GM21528 (cell line): ENCODE measurements at regions not wholly inside any gene's neighbourhood (a gene's known extent, or its start where the extent isn't known, plus 50 kb on each side); places are given as distances from the start of the nearest gene placed in this dataset.

Experiments used
- ATAC-seq: cut with Tn5 transposase; IDR thresholded peaks from one replicate; pipeline ENCODE4 v1.9.1; 2021; ENCODE audit warnings: mild to moderate bottlenecking, moderate library complexity; ENCODE audit not compliant: unreplicated experiment, low FRiP score

DNA sequence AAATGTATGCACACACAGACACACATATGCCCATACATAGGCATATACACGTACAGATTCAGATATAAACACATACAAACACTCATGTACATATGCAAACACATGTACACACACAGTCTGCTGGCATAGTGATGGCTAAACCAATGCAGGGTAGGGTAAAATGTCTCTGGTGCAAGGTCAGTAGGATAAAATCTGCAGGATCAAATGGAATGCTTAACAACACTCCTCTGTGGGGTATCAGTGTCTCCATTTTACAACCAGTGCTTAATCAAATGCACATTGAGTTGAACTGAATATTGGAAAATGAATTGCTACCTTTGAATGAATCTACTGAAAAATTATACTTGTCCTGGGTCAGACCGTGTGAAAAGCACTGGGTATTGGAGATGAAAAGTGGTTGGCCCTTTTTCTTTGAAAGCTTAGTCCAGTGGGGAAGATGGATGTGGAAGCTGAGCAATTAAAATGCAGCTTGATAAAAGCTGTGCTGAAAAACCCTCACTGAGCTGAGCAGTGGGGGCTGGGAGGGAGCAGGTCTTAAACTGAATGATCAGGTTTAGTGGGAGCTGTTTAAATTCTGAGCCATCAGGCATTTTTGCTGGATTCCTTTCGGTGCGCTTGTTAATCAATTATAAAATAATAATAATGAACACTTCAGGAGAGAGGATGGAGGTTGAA lies 314.7 kb downstream of the HAPSTR1 start:
- ATAC-seq: no peak

DNA sequence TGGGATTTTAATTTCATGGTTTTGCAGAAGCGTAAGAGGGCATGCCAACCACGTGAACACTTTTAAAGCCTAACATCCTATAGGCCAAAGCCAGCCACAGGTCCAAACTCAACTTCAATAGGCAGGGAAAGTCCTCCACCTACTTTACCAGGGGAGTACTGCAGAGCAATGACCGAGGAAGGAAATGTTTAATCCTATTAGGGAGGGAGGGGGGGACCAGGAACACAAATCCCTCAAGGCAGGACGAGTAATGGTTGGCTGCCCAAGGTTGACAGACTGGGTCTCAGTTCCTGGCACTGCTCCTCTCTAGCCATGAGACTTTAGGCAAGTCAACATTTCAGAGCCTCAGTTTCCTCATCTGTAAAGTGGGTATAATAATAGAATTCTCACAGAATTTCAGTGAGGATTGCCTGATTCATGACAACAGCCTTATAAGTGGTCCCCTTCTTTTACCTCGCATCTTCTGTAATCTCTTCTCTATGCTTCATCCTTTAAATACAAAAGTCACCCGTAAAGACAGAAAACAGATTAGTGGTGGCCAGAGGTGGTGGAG lies 315.8 kb downstream of the HAPSTR1 start:
- no peak for ATAC-seq

DNA sequence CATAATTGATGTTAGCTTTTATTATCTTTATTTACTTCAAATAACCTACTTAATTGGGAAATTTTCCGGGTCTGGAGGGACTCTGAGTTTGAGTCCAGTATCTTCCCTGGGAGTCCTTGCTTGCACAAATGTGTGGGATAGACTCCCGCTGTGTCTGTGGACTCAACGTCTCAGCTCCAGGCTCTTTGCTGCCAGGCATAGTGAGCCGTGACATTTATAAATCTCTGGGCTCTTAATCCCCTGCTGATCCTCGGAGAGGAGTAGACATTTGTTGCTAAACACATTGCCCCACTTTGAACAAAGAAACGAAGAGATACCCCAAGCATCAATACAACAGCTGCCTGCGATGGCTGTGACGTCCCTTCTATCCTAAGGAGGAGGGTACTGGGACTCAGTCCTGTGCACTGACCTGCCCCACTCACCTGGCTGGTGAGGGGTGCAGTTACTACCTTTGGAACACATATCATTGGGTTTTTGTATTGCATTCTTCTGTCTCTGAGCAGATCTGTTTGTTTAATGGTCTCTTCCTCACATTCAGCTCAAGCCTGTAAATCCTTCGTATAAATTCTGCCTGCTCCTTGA lies 316.9 kb downstream of the HAPSTR1 start:
- no peak for ATAC-seq

DNA sequence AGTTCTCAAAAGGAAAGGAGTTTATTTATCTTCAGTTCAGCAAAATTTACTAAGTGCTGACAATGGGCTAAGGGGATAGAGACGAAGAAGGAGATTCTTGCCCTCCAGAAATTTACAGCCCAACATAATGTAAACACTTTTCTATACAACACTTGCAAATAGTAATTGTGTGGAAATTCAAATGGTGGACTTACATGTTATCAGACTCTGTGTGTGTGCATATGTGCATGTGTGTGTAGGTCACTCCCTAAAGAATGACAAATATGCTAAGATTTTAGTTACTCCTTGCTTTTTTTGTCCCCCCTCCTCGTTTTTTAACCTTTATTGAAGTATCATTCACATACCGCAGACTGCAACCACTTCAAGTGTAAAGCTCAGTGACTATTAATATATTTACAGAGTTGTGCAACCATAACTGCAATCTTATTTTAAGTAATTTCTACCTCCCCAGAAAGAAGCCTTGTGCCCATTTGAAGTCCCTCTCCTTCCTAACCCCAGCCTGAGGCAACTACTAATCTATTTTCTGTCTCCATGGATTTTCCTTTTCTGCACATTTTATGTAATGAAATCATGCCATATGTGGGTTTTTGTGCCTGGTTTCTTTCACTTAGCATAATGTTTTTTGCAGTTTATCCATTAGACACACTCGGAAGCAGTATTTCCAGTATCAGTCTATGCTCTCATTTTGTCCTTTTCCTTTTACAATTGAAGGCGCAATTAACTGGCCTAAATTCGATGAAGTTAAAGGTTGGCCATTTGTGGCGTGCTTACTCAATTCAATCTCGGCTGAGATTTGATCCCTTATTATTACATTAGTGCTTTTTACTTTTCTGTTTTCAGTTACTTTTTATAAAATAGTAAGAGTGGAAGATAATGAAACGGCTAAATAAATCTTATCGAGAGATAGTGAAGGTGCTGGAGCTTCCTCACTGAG lies 318.4 kb downstream of the HAPSTR1 start:
- no peak for ATAC-seq

DNA sequence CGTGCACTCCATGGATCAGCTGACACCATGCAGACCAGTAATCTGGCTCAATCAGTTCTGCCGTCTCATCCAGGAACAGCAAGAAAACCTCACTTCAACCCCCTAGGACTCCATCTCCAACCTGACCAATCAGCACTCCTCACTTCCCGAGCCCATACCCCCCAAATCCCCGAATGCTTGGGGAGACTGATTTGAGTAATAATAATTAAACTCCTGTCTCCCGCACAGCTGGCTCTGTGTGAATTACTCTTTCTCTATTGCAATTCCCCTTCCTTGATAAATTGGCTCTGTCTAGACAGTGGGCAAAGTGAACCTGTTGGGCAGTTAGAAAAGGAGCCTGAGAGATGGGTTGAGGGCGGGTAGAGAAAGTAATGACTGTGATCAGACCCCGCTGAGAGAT lies 320.0 kb downstream of the HAPSTR1 start:
- no peak for ATAC-seq

DNA sequence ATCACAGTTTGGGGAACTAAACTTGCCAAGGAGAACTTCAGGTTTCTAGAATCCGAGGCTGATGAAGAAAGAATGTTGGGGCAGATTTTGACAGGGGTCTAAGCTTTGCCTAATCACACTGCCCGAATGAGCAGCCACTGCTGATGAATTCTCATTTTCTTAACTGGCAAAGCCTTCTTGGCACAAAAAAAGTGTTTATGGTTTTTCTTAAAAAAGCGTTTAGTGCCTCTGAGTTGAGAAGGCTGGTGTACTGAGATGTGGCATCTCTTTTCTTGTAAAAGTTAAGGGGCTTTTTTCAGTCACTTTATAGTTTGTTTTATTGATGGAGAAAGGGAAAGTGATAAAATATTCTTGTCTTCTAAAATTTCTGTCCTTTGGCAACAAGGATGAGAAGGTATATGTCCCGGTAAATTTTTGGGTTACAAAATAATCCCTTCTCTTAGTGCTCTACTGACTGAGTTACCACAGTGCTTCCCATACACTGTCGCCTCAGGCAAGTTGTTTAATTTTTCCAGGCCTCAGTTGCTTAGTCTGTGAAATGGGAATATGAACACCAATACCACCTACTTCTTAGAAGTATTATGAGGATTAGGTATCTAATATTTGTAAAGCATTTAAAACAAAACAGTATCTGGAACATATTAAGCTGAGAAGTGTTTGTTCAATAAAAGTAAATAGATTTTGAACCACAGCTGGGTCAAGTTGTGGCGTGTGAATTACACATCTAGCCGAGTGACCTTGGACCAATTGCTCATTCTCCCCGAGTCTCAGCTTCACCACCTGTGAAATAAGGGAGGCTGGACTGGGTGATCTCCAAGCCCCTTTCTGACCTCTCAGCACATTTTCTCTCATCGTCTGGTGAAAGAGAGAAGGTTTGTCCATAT lies 320.8 kb downstream of the HAPSTR1 start:
- ATAC-seq: no peak

DNA sequence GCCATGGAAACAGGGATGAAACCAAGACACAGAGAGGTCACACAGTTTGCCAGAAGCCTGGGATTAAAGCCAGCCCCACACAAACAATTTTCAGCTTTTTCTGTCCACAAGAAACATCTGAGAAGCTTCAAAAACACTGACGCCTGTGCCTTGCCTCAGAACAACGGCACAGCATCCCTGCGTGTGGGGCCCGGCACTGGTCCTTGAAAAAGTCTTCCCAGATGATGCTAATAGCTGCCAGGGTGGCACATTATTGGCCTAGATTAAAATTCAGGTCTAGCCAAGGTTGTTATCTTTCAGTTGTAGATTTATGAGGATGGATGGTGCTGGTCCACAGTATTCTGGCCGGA lies 321.4 kb downstream of the HAPSTR1 start:
- ATAC-seq: no peak

DNA sequence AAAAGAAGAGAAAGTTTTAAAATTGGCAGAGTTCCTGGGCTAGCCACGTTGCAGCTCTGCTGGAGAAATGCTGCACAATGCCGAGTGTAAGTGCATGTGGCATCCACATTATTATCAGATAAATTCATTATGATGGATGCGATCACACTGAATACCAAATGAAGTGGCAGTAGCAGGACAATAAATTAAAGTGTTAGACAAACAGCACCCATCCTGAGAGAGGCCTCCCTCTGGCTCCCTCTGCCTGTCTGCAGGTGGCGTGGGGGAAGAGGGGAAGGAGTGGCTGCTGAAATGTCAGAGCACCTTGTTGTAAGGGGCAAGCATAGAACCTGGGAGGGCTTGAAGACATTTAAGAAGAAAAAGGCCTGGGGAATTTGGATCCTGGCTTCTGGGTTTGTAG lies 324.1 kb downstream of the HAPSTR1 start:
- ATAC-seq: no peak

DNA sequence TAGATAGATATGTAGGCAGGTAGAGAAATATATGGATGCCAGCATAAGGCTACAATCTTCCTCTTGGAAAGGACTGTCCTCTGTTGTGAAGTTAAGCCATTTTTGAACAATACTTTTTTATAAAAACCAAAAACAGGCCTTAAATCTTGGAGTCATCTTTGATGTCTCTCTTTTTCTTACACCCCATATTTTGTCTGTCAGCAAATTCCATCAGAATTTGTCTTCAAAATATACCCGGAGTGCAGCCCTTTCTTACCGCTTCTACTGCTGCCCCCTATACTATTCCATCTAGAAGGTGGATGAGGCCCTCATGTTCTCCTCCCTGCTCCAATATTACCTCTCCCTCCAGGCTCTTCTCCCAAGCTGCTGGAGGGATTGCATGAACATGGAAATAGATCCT lies 326.5 kb downstream of the HAPSTR1 start:
- no peak for ATAC-seq

DNA sequence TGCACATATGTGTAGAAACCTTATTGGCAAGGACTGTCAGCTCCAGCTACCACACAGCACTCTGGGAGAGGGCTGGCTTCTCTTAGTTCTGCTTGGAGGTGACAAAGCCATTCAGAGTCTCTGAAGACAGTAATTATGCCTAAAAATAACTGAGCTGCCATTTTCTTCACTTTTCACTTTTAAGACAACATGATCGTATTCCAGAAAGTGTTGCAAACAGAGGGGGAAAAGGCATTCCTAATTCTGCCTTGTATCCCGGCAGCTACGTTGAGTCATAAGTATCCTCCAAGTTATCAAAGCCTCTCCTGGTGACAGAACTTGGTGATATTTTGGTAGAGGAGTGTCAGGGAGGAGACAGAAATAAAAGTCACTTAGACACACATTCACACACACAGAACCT lies 327.7 kb downstream of the HAPSTR1 start:
- no peak for ATAC-seq

DNA sequence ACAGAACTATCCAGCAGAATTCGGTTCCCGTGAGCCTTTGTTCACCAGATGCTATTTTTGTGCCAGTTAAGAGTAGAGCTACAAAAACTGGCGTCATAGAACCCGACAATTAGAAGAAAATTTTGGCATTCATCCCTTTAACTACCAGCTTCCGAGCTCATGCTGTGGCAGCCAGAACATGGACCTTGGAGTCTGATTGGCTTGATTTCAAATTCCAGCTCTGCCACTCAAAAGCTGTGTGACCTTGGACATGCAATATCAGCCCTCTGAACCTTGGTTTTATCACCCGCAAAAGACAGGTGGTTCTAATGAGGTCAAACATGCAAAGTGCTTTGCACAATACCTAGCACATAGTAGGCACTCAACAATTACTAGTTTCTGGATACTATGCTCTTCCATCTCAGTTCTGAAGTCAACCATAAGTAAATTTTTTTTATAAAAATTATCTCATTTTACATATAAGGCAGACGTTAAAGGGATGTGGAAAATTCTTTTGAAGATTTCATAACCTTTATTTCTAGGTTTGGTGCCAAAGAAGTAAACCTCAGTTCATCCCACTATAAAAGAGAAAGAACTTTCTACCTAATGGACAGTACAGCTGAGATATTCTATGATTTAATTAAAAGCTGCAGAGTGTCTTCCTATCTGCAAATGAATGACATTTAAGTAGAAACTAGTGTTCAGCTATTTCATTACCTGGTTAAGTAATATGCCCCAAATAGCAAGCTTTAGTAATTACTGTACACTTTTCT lies 331.5 kb downstream of the HAPSTR1 start:
- ATAC-seq: no peak

DNA sequence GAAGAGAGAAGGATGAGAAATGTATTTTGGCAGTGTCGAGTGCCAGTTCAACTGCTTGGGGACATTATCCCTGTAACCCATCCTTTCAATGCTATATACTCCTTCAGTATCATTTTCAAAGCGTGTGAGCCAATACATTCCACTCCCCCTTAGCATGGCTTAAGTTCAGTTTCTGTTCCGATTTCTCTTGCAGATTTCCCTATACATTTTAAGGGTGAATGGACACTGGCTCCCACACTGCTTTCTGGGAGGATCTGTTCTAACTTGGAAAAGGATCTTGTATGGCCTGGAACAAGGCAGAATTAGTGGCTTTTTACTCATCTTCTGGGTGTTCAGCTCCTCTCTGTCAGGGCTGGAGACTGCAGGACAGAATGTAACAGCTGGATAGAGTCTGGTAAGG lies 333.8 kb downstream of the HAPSTR1 start:
- no peak for ATAC-seq

DNA sequence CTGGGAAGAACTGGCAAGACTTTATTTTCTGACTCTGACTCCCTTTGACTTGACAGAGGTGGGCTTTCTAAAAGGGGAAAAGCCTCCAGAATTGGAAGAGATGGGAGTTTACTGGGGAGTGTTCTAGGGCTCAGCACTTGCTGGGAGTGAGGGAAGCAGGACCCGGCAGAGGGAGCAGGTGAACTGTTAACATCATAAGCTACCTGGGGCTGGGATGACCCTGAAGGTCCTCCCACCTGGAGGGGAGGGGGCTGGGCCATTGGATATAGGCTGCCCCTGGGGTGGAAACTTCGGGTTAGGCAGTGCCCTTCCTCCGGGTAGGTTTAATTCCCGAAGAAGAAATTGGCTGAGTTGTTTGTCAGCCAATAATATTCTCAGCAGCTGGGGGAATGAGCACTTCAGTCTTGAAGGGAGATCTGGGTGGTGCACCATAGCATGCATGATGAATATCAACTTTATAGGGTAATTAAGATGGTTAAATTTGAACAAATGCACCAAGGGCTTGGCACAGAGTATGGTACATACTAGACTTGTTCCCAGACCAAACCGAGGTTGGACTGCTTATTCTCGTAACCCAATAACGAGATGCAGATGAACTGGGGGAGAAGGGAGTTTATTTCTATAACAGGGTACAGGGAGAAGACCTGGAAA lies 337.0 kb downstream of the HAPSTR1 start:
- ATAC-seq: no peak

DNA sequence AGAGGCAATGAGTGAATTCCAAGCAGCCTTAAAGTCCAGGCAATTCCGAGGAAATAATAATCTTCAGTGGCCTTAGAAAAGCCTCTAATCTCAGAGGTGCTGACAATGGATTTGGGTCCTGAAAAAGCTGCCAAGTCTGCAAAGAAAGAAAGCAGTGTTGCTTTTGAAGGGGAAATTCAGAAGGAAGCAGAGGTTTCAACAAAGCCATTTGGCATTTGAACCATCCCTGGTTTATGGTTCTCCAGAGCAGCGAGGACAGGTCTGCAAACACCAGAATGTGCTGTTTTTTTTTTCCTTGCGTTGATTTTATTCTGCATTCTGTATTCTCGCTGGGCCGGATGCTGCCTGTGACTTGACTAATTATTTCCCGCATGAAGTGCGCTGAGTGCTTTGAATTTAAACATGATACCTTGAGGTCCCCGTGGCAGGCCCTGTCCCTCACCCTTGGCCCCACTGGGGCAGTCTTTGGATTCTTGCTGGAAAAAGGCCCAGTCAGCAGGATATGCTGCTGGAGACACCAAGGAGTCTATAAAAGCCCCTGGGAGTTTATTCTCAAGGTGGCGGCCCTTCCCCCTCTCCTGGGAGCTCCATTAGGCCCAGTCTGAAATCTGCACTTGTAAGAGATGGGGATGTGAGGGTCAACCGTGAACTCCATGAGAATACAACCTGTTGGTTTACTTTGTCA lies 338.3 kb downstream of the HAPSTR1 start:
- no peak for ATAC-seq

DNA sequence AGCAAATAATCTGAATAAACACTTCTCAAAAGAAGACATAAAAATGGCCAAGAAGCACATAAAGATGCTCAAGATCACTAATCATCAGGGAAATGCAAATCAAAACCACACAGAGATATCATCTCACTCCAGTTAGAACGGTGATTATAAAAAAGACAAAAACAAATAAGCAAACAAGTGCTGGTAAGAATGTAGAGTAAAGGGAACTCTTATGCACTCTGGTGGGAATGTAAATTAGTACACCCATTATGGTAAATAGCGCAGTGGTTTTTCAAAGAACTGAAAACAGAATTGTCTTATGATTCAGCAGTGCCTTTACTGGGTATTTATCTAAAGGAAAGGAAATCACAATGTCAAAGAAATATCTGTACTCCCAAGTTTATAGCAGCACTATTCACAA lies 343.2 kb downstream of the HAPSTR1 start:
- ATAC-seq: no peak

DNA sequence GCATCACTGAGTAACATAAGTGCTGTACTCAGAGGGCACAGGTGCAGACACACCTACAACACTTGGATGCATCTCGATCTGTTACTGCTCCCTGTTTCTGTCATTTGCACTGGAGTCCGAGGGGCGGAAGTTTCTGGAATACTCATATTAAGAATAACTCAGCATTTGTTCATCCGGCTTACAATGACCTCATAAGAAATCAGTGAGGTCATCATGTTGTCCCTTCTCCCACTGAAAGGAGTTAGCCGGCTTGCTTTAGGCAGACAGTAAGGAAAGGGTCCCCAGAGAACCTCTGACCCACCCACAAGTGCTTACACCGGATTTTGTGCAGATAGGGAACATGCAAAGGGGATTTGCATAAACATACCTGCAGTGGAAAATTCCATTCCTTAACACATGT lies 344.7 kb downstream of the HAPSTR1 start:
- no peak for ATAC-seq

DNA sequence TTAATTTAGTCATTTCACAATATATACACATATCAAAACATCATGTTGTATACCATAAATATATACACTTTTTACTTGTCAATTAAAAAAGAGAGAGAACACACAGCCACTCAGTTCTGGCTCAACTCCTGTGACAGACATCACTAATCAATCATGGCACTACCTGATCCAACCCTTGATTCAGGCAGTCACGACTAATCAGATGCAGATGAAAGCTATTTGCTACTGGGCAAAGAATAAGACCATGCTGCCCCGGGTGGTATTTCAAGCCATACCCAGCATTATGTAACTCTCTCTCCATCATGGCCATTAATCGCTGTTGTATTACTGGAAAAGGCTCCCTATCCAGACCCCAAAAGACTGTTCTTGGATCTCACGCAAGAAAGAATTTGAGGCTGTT lies 345.7 kb downstream of the HAPSTR1 start:
- no peak for ATAC-seq

DNA sequence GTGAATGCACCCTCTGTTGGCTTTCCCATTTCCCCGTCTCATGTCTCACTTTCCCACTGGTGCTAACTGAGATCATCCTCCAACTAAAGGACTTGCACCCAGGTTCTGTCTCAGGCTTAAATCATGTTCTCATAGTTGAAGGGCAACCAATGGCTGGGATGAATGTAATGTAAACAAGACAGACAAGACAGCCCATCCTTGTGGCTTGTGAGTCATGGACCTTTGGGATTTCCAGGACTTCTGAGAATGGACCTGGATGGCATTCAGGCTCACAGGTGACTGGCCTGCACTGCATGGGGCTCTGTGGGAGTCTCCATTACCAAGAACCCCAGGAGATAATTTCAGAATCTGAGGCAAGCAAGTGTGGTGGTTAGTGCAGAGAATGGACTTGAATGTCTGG lies 347.5 kb downstream of the HAPSTR1 start:
- ATAC-seq: no peak

DNA sequence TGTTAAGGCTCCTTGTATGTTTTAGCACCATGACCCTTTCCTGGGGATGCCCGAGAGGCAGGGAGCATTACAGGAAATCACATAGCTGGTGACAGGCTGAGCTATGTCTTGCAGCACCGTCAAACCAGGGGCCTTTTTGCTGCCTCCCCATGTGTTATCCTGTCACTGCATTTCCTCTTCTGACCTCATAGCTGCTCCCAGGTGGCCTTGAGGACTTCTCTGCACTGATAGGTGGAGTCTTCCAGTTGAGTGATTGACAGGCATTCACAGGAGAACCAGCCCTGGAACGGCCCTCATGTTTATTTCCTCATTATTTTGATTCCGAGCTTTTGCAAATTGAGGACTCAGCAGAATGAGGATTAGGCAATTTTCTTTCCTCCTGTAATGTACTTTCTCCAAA lies 349.6 kb downstream of the HAPSTR1 start:
- ATAC-seq: no peak
